ENCODE measurements at regions not wholly inside any gene's neighbourhood (a gene's known extent, or its start where the extent isn't known, plus 50 kb on each side); places are given as distances from the start of the nearest gene placed in this dataset.

DNA sequence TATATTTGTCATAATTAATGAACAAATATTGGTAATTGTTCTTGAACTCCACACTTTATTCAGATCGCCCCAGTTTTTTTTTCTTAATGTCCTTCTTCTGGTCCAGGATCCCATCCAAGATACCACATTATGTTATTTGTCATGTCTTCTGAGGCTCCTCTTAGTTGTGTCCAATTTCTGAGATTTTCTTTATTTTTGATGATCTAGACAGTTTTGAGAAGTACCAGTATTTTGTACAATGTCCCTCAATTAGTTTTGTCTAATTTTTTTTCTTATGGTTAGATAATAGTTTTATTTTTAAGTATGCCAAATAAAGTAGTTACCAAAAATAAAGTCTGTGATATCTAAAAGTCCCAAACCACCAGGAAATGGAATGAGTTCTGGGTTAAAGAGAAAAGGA lies 440.8 kb upstream of the ATP2B1 start:
- DNase-seq (ENCODE audit: low read depth), result no peak
- in situ Hi-C loops (cut with HindIII; ENCODE audit: low sequenced_read_pairs), result no loop called here
- H3K4me3 ChIP-seq (ENCODE audit: low read depth, low read length), result no peak overlapping the region
- TF ChIP-seq, protein P1, sequence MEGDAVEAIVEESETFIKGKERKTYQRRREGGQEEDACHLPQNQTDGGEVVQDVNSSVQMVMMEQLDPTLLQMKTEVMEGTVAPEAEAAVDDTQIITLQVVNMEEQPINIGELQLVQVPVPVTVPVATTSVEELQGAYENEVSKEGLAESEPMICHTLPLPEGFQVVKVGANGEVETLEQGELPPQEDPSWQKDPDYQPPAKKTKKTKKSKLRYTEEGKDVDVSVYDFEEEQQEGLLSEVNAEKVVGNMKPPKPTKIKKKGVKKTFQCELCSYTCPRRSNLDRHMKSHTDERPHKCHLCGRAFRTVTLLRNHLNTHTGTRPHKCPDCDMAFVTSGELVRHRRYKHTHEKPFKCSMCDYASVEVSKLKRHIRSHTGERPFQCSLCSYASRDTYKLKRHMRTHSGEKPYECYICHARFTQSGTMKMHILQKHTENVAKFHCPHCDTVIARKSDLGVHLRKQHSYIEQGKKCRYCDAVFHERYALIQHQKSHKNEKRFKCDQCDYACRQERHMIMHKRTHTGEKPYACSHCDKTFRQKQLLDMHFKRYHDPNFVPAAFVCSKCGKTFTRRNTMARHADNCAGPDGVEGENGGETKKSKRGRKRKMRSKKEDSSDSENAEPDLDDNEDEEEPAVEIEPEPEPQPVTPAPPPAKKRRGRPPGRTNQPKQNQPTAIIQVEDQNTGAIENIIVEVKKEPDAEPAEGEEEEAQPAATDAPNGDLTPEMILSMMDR (IDR thresholded peaks at IDR 0.05; ENCODE audit: low read depth, low read length, missing control alignments), result no peak

DNA sequence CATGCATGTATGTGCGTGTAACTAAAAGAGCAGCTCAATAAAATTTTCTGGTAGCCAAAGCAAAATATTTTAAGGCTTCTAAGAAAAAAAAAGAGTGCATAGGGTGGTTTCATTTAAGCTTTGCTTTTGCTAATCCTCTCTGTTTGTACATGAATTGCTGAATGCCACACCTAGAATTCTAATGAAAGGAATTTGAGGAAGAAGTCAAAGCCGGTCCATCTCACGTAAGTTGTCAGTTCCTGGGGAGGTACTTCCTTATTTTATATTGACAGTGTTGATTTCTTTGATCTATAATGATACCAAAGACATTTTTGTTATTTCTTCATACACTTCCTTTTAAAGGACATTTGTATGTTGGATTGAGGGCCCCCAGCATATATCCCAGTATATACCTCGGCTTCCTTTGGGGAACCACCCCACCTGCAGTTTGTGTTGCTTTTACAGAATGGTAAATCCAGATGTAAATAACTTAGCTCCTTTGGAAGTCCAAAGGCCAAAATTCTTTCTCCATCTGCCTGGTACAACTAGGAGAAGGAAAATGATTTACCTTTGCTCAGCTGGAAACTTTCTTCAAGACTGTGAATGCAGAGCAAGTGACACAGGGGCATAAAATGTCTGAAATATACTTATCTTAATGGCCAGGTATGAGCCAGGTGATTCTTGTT lies 420.9 kb upstream of the ATP2B1 start:
- TF ChIP-seq, protein P1 (IDR thresholded peaks at IDR 0.05; ENCODE audit: low read depth, low read length, missing control alignments), result no peak
- no peak overlapping the region for H3K4me3 ChIP-seq (ENCODE audit: low read depth, low read length)
- in situ Hi-C loops (cut with HindIII; ENCODE audit: low sequenced_read_pairs), result no loop called here
- DNase-seq (ENCODE audit: low read depth), result no peak

DNA sequence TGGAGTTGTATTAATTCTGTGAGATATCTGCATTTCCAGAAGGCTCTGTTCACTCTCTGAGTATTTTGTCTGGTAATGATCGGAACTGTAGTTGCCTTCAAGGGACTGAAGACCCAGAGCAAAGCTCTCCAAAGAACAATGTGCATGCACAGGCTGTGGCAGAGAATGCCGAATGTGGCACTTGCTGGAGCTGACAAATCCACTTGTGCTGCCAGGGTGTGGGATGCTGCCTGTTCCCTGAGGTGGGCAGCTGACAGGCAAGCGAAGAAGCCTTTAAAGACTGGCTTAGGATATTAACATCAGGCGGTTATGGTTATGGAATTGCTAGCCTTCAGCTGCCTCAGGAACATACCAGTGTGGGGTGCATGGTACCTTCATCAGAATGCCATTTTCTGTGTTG lies 419.9 kb upstream of the ATP2B1 start:
- in situ Hi-C loops (cut with HindIII; ENCODE audit: low sequenced_read_pairs), result no loop called here
- TF ChIP-seq, protein P1 (IDR thresholded peaks at IDR 0.05; ENCODE audit: low read depth, low read length, missing control alignments), result no peak
- DNase-seq (ENCODE audit: low read depth), result no peak
- H3K4me3 ChIP-seq (ENCODE audit: low read depth, low read length), result no peak overlapping the region

DNA sequence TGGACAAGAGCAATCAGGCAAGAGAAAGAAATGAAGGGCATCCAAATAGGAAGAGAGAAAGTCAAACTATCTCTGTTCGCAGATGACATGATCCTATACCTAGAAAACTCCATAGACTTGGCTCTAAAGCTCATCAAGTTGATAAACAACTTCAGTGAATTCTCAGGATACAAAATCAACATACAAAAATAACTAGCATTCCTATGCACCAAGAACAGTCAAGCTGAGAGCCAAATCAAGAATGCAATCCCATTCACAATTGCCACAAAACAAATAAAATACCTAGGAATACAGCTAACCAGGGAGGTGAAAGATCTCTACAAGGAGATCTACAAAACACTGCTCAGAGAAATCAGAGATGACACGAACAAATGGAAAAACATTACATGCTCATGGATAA lies 417.5 kb upstream of the ATP2B1 start:
- no peak overlapping the region for H3K4me3 ChIP-seq (ENCODE audit: low read depth, low read length)
- DNase-seq (ENCODE audit: low read depth), result no peak
- TF ChIP-seq, protein P1 (IDR thresholded peaks at IDR 0.05; ENCODE audit: low read depth, low read length, missing control alignments), result no peak
- in situ Hi-C loops (cut with HindIII; ENCODE audit: low sequenced_read_pairs), result no loop called here

DNA sequence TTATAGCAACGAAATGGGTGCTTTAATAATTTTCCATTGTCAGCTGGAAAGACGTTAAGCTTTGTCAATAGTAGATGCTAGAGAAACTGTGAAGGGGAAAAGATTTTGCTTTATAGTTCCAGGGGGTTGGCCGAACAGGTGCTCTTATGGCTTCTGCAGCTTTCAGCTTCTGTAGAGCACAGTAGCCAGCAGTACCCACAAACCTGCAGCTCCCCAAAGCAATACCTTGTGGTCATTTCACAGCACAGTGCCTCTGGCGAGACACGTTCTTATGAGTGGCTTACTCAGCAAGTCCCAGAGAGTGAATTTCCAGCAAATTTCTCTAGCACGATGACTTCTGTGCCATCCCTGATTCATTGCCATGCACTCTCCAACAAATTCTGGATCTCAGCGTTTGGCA lies 416.3 kb upstream of the ATP2B1 start:
- H3K4me3 ChIP-seq (ENCODE audit: low read depth, low read length), result no peak overlapping the region
- DNase-seq (ENCODE audit: low read depth), result no peak
- TF ChIP-seq, protein P1 (IDR thresholded peaks at IDR 0.05; ENCODE audit: low read depth, low read length, missing control alignments), result no peak
- in situ Hi-C loops (cut with HindIII; ENCODE audit: low sequenced_read_pairs), result no loop called here

DNA sequence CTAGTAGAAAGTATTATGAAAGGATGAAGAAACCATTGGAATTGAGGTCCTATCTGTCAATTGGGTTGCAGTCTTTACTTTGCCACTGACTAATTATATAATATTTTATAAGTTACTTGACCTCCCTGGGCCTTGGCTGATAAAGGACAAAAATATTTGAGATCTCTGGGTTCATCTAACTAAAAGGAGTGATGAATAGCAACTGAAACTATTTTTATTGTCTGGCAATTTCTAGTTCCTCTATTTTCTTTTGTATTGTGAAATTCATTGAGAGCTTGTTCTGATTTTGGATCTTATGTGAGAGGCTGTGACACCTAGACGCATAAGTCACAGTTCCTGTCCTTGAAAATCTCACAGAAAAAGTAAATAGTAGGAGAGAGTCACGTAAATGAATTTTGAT lies 415.7 kb upstream of the ATP2B1 start:
- in situ Hi-C loops (cut with HindIII; ENCODE audit: low sequenced_read_pairs), result no loop called here
- TF ChIP-seq, protein P1 (IDR thresholded peaks at IDR 0.05; ENCODE audit: low read depth, low read length, missing control alignments), result no peak
- no peak for DNase-seq (ENCODE audit: low read depth)
- H3K4me3 ChIP-seq (ENCODE audit: low read depth, low read length), result no peak overlapping the region

All from astrocyte of the cerebellum (primary cell).